Adrenal gland (tissue), 5 donors: ENCODE measurements at regions not wholly inside any gene's neighbourhood (a gene's known extent, or its start where the extent isn't known, plus 50 kb on each side); places are given as distances from the start of the nearest gene placed in this dataset.

ENCODE experiments used
- CTCF ChIP-seq, 6 experiments: fragments of 450-650 bp in 4 of 6; fragments of 200-600 bp in 2 of 6; sonication (generic) in 1 of 6; IDR thresholded peaks; 1 replicate in 5 of 6; 2 replicates in 1 of 6; pipeline versions ENCODE4 v1.5.1 to v1.8.0; 2016 to 2021; ENCODE audit warnings: antibody characterized with exemption in 6 of 6, mild to moderate bottlenecking in 2 of 6, moderate library complexity in 1 of 6
- POLR2A ChIP-seq, 2 donors: fragments of 450-650 bp; IDR thresholded peaks; one replicate each; pipeline ENCODE4 v1.6.1; 2017; ENCODE audit warnings: antibody characterized with exemption in 2 of 2, mild to moderate bottlenecking in 2 of 2, moderate library complexity in 1 of 2
- donor health status: DM: no; HTN: no; CAD: no.

- no peak for TF ChIP-seq CTCF (IDR thresholded peaks at IDR 0.05)
- TF ChIP-seq POLR2A (IDR thresholded peaks at IDR 0.05): no peak
Observed at GRCh38 chr2:238582159-238582558, 155.4 kb downstream of the ASB1 start.
